ENCODE measurements at regions not wholly inside any gene's neighbourhood (a gene's known extent, or its start where the extent isn't known, plus 50 kb on each side); places are given as distances from the start of the nearest gene placed in this dataset.

- no TSS peak for BruUV-seq (replicated peaks)
- no peak overlapping the region for H3K4me3 ChIP-seq (ENCODE audit: low read depth, low read length, poor library complexity, severe bottlenecking)
- POLR2A ChIA-PET: no interaction called here
- H3K9me3 ChIP-seq (ENCODE audit: low read length): no peaks in the 10 kb centered on the region
- TF ChIP-seq CTCF (conservative IDR thresholded peaks at IDR 0.05; ENCODE audit: low read length): no peak
- no peak for TF ChIP-seq EZH2phosphoT487 (IDR thresholded peaks at IDR 0.05; ENCODE audit: borderline replicate concordance, low read depth, low read length)
- no peaks in the 10 kb centered on the region for H3K9me2 ChIP-seq (ENCODE audit: insufficient read depth, low read length)
- H3K4me2 ChIP-seq (ENCODE audit: low read length): no peak overlapping the region
- H3K27ac ChIP-seq (ENCODE audit: low read depth, low read length, poor library complexity, severe bottlenecking): no peak overlapping the region
- no peaks in the 10 kb centered on the region for H3K4me1 ChIP-seq (ENCODE audit: insufficient read depth, low read length, poor library complexity, severe bottlenecking)
- CTCF ChIA-PET (ENCODE audit: unreplicated experiment): no interaction called here
- no peak overlapping the region for H2AFZ ChIP-seq (ENCODE audit: low read length)
- no peaks in the 10 kb centered on the region for H3K36me3 ChIP-seq (ENCODE audit: insufficient read depth, low read length)
- no peaks in the 10 kb centered on the region for H3K79me2 ChIP-seq (ENCODE audit: insufficient read depth, low read depth, low read length)
- H4K20me1 ChIP-seq (ENCODE audit: insufficient read depth, low read length): no peaks in the 10 kb centered on the region
- intact Hi-C loops (cut with micrococcal nuclease; ENCODE audit: unreplicated experiment): no loop called here
- DNase-seq (ENCODE audit: low spot score): no peak
Measured at GRCh38 chr4:30181918-30182317, 538.3 kb upstream of the PCDH7 start.

GRCh38 chr4:30182786-30183185 is 537.4 kb upstream of the PCDH7 start:
- Histone ChIP-seq H4K20me1 (ENCODE audit: insufficient read depth, low read length) (no peaks in the 10 kb centered on the region), H3K4me1 (ENCODE audit: insufficient read depth, low read length, poor library complexity, severe bottlenecking) (no peaks in the 10 kb centered on the region), H3K4me2 (ENCODE audit: low read length) (no peak overlapping the region), H3K36me3 (ENCODE audit: insufficient read depth, low read length) (no peaks in the 10 kb centered on the region), H3K9me2 (ENCODE audit: insufficient read depth, low read length) (no peaks in the 10 kb centered on the region), H3K9me3 (ENCODE audit: low read length) (no peaks in the 10 kb centered on the region), H3K27ac (ENCODE audit: low read depth, low read length, poor library complexity, severe bottlenecking) (no peak overlapping the region), H3K79me2 (ENCODE audit: insufficient read depth, low read depth, low read length) (no peaks in the 10 kb centered on the region), H3K4me3 (ENCODE audit: low read depth, low read length, poor library complexity, severe bottlenecking) (no peak overlapping the region), H2AFZ (ENCODE audit: low read length) (no peak overlapping the region)
- intact Hi-C loops (cut with micrococcal nuclease; ENCODE audit: unreplicated experiment): no loop called here
- TF ChIP-seq EZH2phosphoT487 (IDR thresholded peaks at IDR 0.05; ENCODE audit: borderline replicate concordance, low read depth, low read length): no peak
- no peak for TF ChIP-seq CTCF (conservative IDR thresholded peaks at IDR 0.05; ENCODE audit: low read length)
- POLR2A ChIA-PET: no interaction called here
- no peak for DNase-seq (ENCODE audit: low spot score)
- BruUV-seq (replicated peaks): no TSS peak
- CTCF ChIA-PET (ENCODE audit: unreplicated experiment): no interaction called here

GRCh38 chr4:30191902-30192301 is 528.3 kb upstream of the PCDH7 start:
- Histone ChIP-seq H3K9me2 (ENCODE audit: insufficient read depth, low read length) (no peaks in the 10 kb centered on the region), H3K4me3 (ENCODE audit: low read depth, low read length, poor library complexity, severe bottlenecking) (no peak overlapping the region), H3K9me3 (ENCODE audit: low read length) (no peaks in the 10 kb centered on the region), H3K79me2 (ENCODE audit: insufficient read depth, low read depth, low read length) (no peaks in the 10 kb centered on the region), H4K20me1 (ENCODE audit: insufficient read depth, low read length) (no peaks in the 10 kb centered on the region), H3K4me2 (ENCODE audit: low read length) (no peak overlapping the region), H2AFZ (ENCODE audit: low read length) (no peak overlapping the region), H3K27ac (ENCODE audit: low read depth, low read length, poor library complexity, severe bottlenecking) (no peak overlapping the region), H3K36me3 (ENCODE audit: insufficient read depth, low read length) (no peaks in the 10 kb centered on the region), H3K4me1 (ENCODE audit: insufficient read depth, low read length, poor library complexity, severe bottlenecking) (no peaks in the 10 kb centered on the region)
- TF ChIP-seq CTCF (conservative IDR thresholded peaks at IDR 0.05; ENCODE audit: low read length) (no peak), EZH2phosphoT487 (IDR thresholded peaks at IDR 0.05; ENCODE audit: borderline replicate concordance, low read depth, low read length) (no peak)
- ChIA-PET CTCF (ENCODE audit: unreplicated experiment) (no interaction called here), POLR2A (no interaction called here)
- DNase-seq (ENCODE audit: low spot score): no peak
- intact Hi-C loops (cut with micrococcal nuclease; ENCODE audit: unreplicated experiment): no loop called here
- BruUV-seq (replicated peaks): no TSS peak
